Keratinocyte (primary cell): ENCODE measurements at regions not wholly inside any gene's neighbourhood (a gene's known extent, or its start where the extent isn't known, plus 50 kb on each side); places are given as distances from the start of the nearest gene placed in this dataset.

ENCODE experiments used
- DNase-seq: peaks from one replicate; pipeline ENCODE4 v3.0.0-alpha.2; 2011; ENCODE audit warnings: low read depth, missing footprints, low spot score
- FAIRE-seq: peaks from 2 replicates; lab custom pipeline; 2011; peaks lifted over from hg19 to GRCh38; lab: Jason Lieb, UNC
- H2AFZ ChIP-seq: 2 replicates; pipeline ENCODE4 v1.6.0; 2012; ENCODE audit warnings: low read length, control low read depth, inconsistent platforms; ENCODE audit not compliant: control insufficient read depth
- H3K27ac ChIP-seq: 2 replicates; pipeline ENCODE4 v1.5.1; 2011; ENCODE audit warnings: low read length; ENCODE audit not compliant: control insufficient read depth, insufficient read depth
- H3K27me3 ChIP-seq: 3 replicates; pipeline ENCODE4 v1.6.0; 2011; ENCODE audit warnings: low read length; ENCODE audit not compliant: control insufficient read depth, insufficient read depth; ENCODE audit errors: extremely low read depth
- H3K36me3 ChIP-seq, 2 experiments: 2 replicates in 1 of 2; 3 replicates in 1 of 2; pipeline ENCODE4 v1.5.1; 2011; ENCODE audit warnings: low read length in 2 of 2, mild to moderate bottlenecking in 1 of 2; ENCODE audit not compliant: control insufficient read depth in 2 of 2, insufficient read depth in 2 of 2; ENCODE audit errors: extremely low read depth in 1 of 2
- H3K4me1 ChIP-seq: 3 replicates; pipeline ENCODE4 v1.5.1; 2011; ENCODE audit warnings: low read length; ENCODE audit not compliant: control insufficient read depth, insufficient read depth; ENCODE audit errors: extremely low read depth
- H3K4me2 ChIP-seq: 3 replicates; pipeline ENCODE4 v1.6.0; 2011; ENCODE audit warnings: low read depth, low read length; ENCODE audit not compliant: control insufficient read depth, insufficient read depth; ENCODE audit errors: extremely low read depth
- H3K4me3 ChIP-seq, 3 experiments: fragments of 200-600 bp in 1 of 3; sonication (generic) in 1 of 3; 2 replicates in 2 of 3; 3 replicates in 1 of 3; pipeline ENCODE4 v1.5.1; 2011 to 2016; ENCODE audit warnings: low read length in 3 of 3, mild to moderate bottlenecking in 3 of 3, control low read depth in 2 of 3, inconsistent platforms in 1 of 3, low read depth in 1 of 3, mixed read lengths in 1 of 3, mixed run types in 1 of 3, moderate library complexity in 1 of 3; ENCODE audit not compliant: control insufficient read depth in 2 of 3, insufficient read depth in 2 of 3; ENCODE audit errors: extremely low read depth in 1 of 3
- H3K79me2 ChIP-seq: 2 replicates; pipeline ENCODE4 v1.6.0; 2012; ENCODE audit warnings: low read length; ENCODE audit not compliant: control insufficient read depth, insufficient read depth
- H3K9ac ChIP-seq: 3 replicates; pipeline ENCODE4 v1.6.0; 2011; ENCODE audit warnings: low read length; ENCODE audit not compliant: control insufficient read depth, insufficient read depth; ENCODE audit errors: extremely low read depth
- H3K9me1 ChIP-seq: 3 replicates; pipeline ENCODE4 v1.6.0; 2011; ENCODE audit warnings: low read length; ENCODE audit not compliant: control insufficient read depth, insufficient read depth; ENCODE audit errors: extremely low read depth
- H3K9me3 ChIP-seq: 2 replicates; pipeline ENCODE4 v1.5.1; 2012; ENCODE audit warnings: low read depth, low read length; ENCODE audit not compliant: control insufficient read depth
- H4K20me1 ChIP-seq: 3 replicates; pipeline ENCODE4 v1.6.0; 2011; ENCODE audit warnings: low read length; ENCODE audit not compliant: control insufficient read depth, insufficient read depth; ENCODE audit errors: extremely low read depth
- EZH2 ChIP-seq: IDR thresholded peaks from one replicate; pipeline ENCODE4 v1.6.1; 2012; ENCODE audit warnings: inconsistent platforms, mild to moderate bottlenecking, low read length, moderate library complexity
- dilution Hi-C: fragments of 300-500 bp; cut with MboI; formaldehyde crosslinking; loops from one replicate; pipeline ENCODE4 v1.7.0; 2020; ENCODE audit warnings: low sequenced_read_pairs; ENCODE audit not compliant: extremely low pct_ligation_motif_present
- TF ChIP-seq, protein P1 (sequence below), 3 experiments: IDR thresholded peaks in 1 of 3; conservative IDR thresholded peaks in 1 of 3; optimal IDR thresholded peaks in 1 of 3; 2 replicates in 2 of 3; 3 replicates in 1 of 3; pipeline versions ENCODE3 to v1.5.1; 2011; ENCODE audit warnings: low read length in 3 of 3, mild to moderate bottlenecking in 3 of 3, moderate library complexity in 2 of 3, control low read depth in 1 of 3, inconsistent platforms in 1 of 3; ENCODE audit not compliant: insufficient read depth in 2 of 3; ENCODE audit errors: extremely low read depth in 1 of 3

DNA sequence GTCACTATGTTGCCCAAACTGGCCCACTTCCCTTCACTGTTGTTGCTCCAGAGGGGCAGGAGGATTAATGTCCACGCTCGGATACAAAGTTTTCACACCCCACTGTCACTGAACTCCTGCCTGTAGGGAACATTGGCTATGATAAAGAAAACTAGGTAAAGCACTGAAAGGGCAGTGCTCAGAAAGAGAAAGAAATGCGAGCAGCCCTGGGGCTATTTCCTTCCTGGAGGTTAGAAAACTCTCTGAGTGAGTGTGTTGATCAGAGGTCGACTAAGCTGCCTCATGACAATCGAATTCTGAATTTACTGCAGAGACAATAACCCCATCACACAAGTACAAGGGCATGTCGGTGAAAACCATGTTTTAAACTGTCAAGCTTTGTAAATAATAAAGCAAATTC, 227.2 kb upstream of the PITRM1 start:
- no peak overlapping the region for H3K4me2 ChIP-seq
- DNase-seq (no peak), FAIRE-seq (no peak)
- H3K79me2 ChIP-seq, result no peaks in the 10 kb centered on the region
- no peaks in the 10 kb centered on the region for H3K9me1 ChIP-seq
- no peak overlapping the region for H3K9ac ChIP-seq
- H3K4me3 ChIP-seq, result no peak overlapping the region
- H2AFZ ChIP-seq, result no peak overlapping the region
- no peaks in the 10 kb centered on the region for H3K4me1 ChIP-seq
- dilution Hi-C loops, result no loop called here
- no peaks in the 10 kb centered on the region for H4K20me1 ChIP-seq
- H3K27me3 ChIP-seq, result no peaks in the 10 kb centered on the region
- H3K9me3 ChIP-seq, result no peaks in the 10 kb centered on the region
- H3K27ac ChIP-seq, result no peak overlapping the region
- no peaks in the 10 kb centered on the region for H3K36me3 ChIP-seq
- TF ChIP-seq EZH2, result no peak
- TF ChIP-seq, protein P1, sequence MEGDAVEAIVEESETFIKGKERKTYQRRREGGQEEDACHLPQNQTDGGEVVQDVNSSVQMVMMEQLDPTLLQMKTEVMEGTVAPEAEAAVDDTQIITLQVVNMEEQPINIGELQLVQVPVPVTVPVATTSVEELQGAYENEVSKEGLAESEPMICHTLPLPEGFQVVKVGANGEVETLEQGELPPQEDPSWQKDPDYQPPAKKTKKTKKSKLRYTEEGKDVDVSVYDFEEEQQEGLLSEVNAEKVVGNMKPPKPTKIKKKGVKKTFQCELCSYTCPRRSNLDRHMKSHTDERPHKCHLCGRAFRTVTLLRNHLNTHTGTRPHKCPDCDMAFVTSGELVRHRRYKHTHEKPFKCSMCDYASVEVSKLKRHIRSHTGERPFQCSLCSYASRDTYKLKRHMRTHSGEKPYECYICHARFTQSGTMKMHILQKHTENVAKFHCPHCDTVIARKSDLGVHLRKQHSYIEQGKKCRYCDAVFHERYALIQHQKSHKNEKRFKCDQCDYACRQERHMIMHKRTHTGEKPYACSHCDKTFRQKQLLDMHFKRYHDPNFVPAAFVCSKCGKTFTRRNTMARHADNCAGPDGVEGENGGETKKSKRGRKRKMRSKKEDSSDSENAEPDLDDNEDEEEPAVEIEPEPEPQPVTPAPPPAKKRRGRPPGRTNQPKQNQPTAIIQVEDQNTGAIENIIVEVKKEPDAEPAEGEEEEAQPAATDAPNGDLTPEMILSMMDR (optimal IDR thresholded peaks at IDR 0.05 in 1 of 3, IDR thresholded peaks at IDR 0.05 in 1 of 3, conservative IDR thresholded peaks at IDR 0.05 in 1 of 3; ENCODE audit: extremely low read depth in 1 of 3, insufficient read depth in 2 of 3, low read length in 3 of 3), result no peak

DNA sequence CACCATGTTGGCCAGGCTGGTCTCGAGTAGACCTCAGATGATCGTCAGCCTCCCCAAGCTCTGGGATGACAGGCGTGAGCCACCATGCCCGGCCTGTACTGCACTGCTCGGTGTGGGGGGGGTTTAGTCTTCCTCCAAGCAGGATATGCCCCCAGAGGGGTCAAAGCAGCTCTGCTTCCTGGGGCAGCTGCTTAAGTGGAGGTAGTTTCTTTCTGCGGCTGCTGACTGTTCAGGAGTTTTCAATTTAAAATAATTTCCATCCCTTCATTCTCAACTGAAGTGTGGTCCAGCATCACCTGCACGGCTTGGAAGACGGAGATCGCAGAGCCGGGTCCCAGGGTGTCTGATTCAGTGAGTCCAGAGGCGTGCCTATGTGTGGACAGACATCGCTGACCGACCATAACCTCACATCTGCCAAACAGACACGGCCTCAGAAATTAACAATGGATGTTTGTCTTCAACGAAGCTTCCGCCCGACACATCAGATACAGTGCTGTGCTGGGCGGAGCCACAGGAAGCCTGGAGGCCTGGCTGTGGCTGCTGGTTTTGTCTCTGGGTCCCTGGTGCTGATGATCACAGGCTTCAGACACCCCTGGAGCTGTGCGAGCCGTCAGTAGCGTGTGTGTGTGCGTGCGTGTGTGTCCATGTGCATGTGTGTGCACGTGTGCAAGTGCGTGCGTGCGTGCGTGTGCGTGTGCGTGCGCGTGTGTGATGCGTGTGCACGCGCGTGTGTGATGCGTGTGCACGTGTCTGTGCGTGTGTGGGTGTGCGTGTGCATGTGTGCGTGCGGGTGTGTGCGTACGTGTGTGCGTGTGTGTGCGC, 226.5 kb upstream of the PITRM1 start:
- DNase-seq (no peak), FAIRE-seq (no peak)
- Histone ChIP-seq H3K4me2 (no peak overlapping the region), H3K4me1 (no peaks in the 10 kb centered on the region), H2AFZ (no peak overlapping the region), H3K36me3 (no peaks in the 10 kb centered on the region), H3K4me3 (no peak overlapping the region), H3K27me3 (no peaks in the 10 kb centered on the region), H3K27ac (no peak overlapping the region), H3K79me2 (no peaks in the 10 kb centered on the region), H3K9me1 (no peaks in the 10 kb centered on the region), H3K9ac (no peak overlapping the region), H3K9me3 (no peaks in the 10 kb centered on the region), H4K20me1 (no peaks in the 10 kb centered on the region)
- dilution Hi-C loops, result no loop called here
- TF ChIP-seq, protein P1 (optimal IDR thresholded peaks at IDR 0.05 in 1 of 3, IDR thresholded peaks at IDR 0.05 in 1 of 3, conservative IDR thresholded peaks at IDR 0.05 in 1 of 3; ENCODE audit: extremely low read depth in 1 of 3, insufficient read depth in 2 of 3, low read length in 3 of 3), result no peak
